Fibroblast of the aortic adventitia (primary cell): ENCODE measurements at regions not wholly inside any gene's neighbourhood (a gene's known extent, or its start where the extent isn't known, plus 50 kb on each side); places are given as distances from the start of the nearest gene placed in this dataset.

Experiments used
- DNase-seq: peaks from one replicate; pipeline ENCODE4 v3.0.0-alpha.2; 2010; ENCODE audit warnings: low read depth
- H3K4me3 ChIP-seq: 2 replicates; pipeline ENCODE4 v1.5.1; 2011; ENCODE audit warnings: low read depth, mild to moderate bottlenecking, control low read depth, low read length, moderate library complexity
- CTCF ChIP-seq: IDR thresholded peaks from 2 replicates; pipeline ENCODE4 v1.5.1; 2011; ENCODE audit warnings: mild to moderate bottlenecking, low read length, control low read depth, inconsistent platforms; ENCODE audit not compliant: insufficient read depth

DNA sequence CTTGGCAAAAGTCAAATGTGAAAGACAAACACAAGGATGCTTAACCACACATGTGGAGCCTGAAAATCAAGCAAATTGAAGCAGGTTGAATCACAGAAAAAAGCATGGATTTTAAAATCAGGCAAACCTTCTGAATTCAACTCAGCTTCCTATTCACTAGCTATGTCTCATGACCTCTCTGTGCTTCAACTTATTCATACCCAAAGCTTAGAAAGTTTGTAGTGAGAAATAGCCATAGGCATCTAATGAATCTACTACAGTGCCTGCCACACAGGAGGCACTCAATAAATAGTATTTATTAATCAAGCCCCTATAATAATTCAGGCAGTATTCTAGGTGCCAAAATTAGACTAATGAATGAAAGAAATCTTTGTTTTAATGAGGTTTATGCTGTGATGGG is 112.2 kb upstream of the TNFAIP3 start:
- DNase-seq: no peak
- TF ChIP-seq CTCF: no peak
- H3K4me3 ChIP-seq: no peak overlapping the region

- no peak for DNase-seq
- no peak overlapping the region for H3K4me3 ChIP-seq
- no peak for TF ChIP-seq CTCF
These were observed 111.8 kb upstream of the TNFAIP3 start for GRCh38 chr6:137755284-137755683.

DNA sequence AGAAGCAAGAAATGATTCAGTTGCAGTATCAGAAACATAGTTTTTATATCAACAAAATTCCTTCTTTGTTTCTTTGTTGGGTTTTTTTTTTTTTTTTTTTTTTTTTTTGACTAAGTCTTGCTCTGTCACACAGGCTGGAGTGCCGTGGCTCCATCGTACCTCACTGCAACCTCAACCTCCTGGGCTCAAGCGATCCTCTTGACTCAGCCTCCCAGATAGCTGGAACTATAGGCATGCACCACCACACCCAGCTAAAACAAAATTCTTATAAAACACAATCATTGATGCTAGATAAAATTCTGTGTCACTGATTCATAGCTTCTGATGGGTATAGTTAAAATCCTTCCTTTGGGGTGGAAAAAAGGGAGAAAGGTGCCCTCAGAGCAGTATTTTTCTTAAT is 110.3 kb upstream of the TNFAIP3 start:
- H3K4me3 ChIP-seq: no peak overlapping the region
- TF ChIP-seq CTCF: no peak
- DNase-seq: peak; percentile 33

DNA sequence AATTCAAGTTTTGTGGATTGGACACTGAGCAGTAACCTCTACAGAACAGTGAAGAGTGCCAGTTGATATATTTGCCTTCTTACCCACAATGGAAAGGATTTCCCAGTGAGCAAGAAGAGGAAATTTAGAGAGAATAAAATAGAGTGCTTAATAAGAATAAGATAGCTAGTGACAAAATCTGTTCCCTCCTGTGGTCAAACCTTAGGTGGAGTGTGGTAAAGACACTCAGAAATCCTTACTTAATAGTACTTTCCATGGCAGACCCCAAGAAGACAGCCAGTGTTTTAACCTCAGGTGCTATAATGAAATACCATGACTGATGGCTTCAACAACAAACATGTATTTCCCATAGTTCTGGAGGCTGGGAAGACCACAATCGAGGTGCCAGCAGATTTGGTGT is 108.4 kb upstream of the TNFAIP3 start:
- no peak for TF ChIP-seq CTCF
- no peak for DNase-seq

GRCh38 chr6:137759624-137760023 is 107.4 kb upstream of the TNFAIP3 start:
- H3K4me3 ChIP-seq: no peak overlapping the region
- no peak for DNase-seq
- TF ChIP-seq CTCF: no peak

More for the DNA sequence above, 108.4 kb upstream of the TNFAIP3 start:
- H3K4me3 ChIP-seq: no peak overlapping the region

- TF ChIP-seq CTCF: no peak
- peak; percentile 45 for DNase-seq
- H3K4me3 ChIP-seq: no peak overlapping the region
These were observed 106.0 kb upstream of the TNFAIP3 start for GRCh38 chr6:137761072-137761471.

GRCh38 chr6:137761487-137761886 is 105.6 kb upstream of the TNFAIP3 start:
- no peak for TF ChIP-seq CTCF
- H3K4me3 ChIP-seq: no peak overlapping the region
- no peak for DNase-seq
